Loucy (cell line): ENCODE measurements at regions not wholly inside any gene's neighbourhood (a gene's known extent, or its start where the extent isn't known, plus 50 kb on each side); places are given as distances from the start of the nearest gene placed in this dataset.
A peak's percentile ranks its signal among the peaks of the same experiment; 100 is the strongest.

Experiments used
- H2AFZ ChIP-seq: fragments of 200-600 bp; sonication (generic); 2 replicates; pipeline ENCODE4 v1.6.0; 2016; ENCODE audit warnings: antibody characterized with exemption, mild to moderate bottlenecking, low read length, moderate library complexity
- H3F3A ChIP-seq: fragments of 200-600 bp; 2 replicates; pipeline ENCODE4 v1.6.0; 2016; ENCODE audit warnings: antibody characterized with exemption, low read depth, mild to moderate bottlenecking
- H3K27me3 ChIP-seq: fragments of 200-600 bp; sonication (generic); 2 replicates; pipeline ENCODE4 v1.6.1; 2014; ENCODE audit warnings: low read length, mild to moderate bottlenecking; ENCODE audit not compliant: insufficient read depth, poor library complexity, severe bottlenecking
- H3K36me3 ChIP-seq: fragments of 200-600 bp; sonication (generic); 2 replicates; pipeline ENCODE4 v1.6.1; 2016; ENCODE audit warnings: low read length; ENCODE audit not compliant: insufficient read depth
- H3K4me1 ChIP-seq: fragments of 200-600 bp; sonication (generic); 2 replicates; pipeline ENCODE4 v1.5.1; 2014; ENCODE audit warnings: low read length, mild to moderate bottlenecking; ENCODE audit not compliant: insufficient read depth, poor library complexity, severe bottlenecking
- H3K4me2 ChIP-seq: fragments of 200-600 bp; sonication (generic); 2 replicates; pipeline ENCODE4 v1.6.0; 2014; ENCODE audit warnings: antibody characterized with exemption, low read length, low read depth, mild to moderate bottlenecking; ENCODE audit not compliant: poor library complexity, severe bottlenecking
- H3K4me3 ChIP-seq: fragments of 200-600 bp; sonication (generic); 2 replicates; pipeline ENCODE4 v1.5.1; 2014; ENCODE audit warnings: low read length, mild to moderate bottlenecking, mixed read lengths; ENCODE audit not compliant: poor library complexity, severe bottlenecking
- H3K79me2 ChIP-seq: fragments of 200-600 bp; sonication (generic); 2 replicates; pipeline ENCODE4 v1.6.1; 2014; ENCODE audit warnings: low read length; ENCODE audit not compliant: insufficient read depth
- H3K9ac ChIP-seq: fragments of 200-600 bp; sonication (generic); 2 replicates; pipeline ENCODE4 v1.6.0; 2014; ENCODE audit warnings: mild to moderate bottlenecking, low read depth, low read length, moderate library complexity; ENCODE audit not compliant: poor library complexity, severe bottlenecking
- H3K9me2 ChIP-seq: fragments of 200-600 bp; sonication (generic); replicated peaks from 2 replicates; pipeline ENCODE4 v1.6.1; 2016; ENCODE audit warnings: low read depth, low read length, mixed read lengths
- H3K9me3 ChIP-seq: fragments of 200-600 bp; sonication (generic); 2 replicates; pipeline ENCODE4 v1.6.1; 2014; ENCODE audit warnings: mild to moderate bottlenecking, antibody characterized with exemption, low read length, low read depth; ENCODE audit not compliant: insufficient read depth
- H4K20me1 ChIP-seq: fragments of 200-600 bp; sonication (generic); 2 replicates; pipeline ENCODE4 v1.6.0; 2014; ENCODE audit warnings: antibody characterized with exemption, low read length, mild to moderate bottlenecking; ENCODE audit not compliant: insufficient read depth, poor library complexity, severe bottlenecking
- CTCF ChIP-seq: fragments of 200-600 bp; sonication (generic); conservative IDR thresholded peaks from 2 replicates; pipeline ENCODE4 v1.5.1; 2014; ENCODE audit warnings: mild to moderate bottlenecking, antibody characterized with exemption, low read length
- EZH2phosphoT487 ChIP-seq: fragments of 200-600 bp; IDR thresholded peaks from 2 replicates; pipeline ENCODE4 v1.6.1; 2018; ENCODE audit warnings: antibody characterized with exemption, mild to moderate bottlenecking, moderate library complexity, borderline replicate concordance

GRCh38 chr2:241931084-241931975 lies 61.8 kb downstream of the RTP5 start:
- H3K4me3 ChIP-seq: no peak overlapping the region
- no peaks in the 10 kb centered on the region for H3K36me3 ChIP-seq
- H3K9me3 ChIP-seq: no peaks in the 10 kb centered on the region
- TF ChIP-seq CTCF (no peak), EZH2phosphoT487 (no peak)
- H3K9me2 ChIP-seq: no peaks in the 10 kb centered on the region
- no peaks in the 10 kb centered on the region for H3K27me3 ChIP-seq
- no peaks in the 10 kb centered on the region for H4K20me1 ChIP-seq
- peaks cover 39% of the 10 kb centered on the region for H3K4me1 ChIP-seq
- H3K79me2 ChIP-seq: no peaks in the 10 kb centered on the region
- H2AFZ ChIP-seq: no peak overlapping the region
- peaks cover 4% of the 10 kb centered on the region; the same call in 1 of the 2 replicates for H3F3A ChIP-seq
- no peak overlapping the region for H3K4me2 ChIP-seq
- peak overlapping the region; percentile 72 for H3K9ac ChIP-seq

- peak overlapping the region; percentile 76 for H3K4me2 ChIP-seq
- peaks cover 4% of the 10 kb centered on the region; the same call in 1 of the 2 replicates for H3F3A ChIP-seq
- TF ChIP-seq CTCF (no peak), EZH2phosphoT487 (no peak)
- H3K4me1 ChIP-seq: peaks cover 39% of the 10 kb centered on the region
- H3K27me3 ChIP-seq: no peaks in the 10 kb centered on the region
- H3K9me2 ChIP-seq: no peaks in the 10 kb centered on the region
- H3K4me3 ChIP-seq: no peak overlapping the region
- H4K20me1 ChIP-seq: no peaks in the 10 kb centered on the region
- peak overlapping the region; percentile 72 for H3K9ac ChIP-seq
- H2AFZ ChIP-seq: no peak overlapping the region
- H3K9me3 ChIP-seq: no peaks in the 10 kb centered on the region
- H3K79me2 ChIP-seq: no peaks in the 10 kb centered on the region
- no peaks in the 10 kb centered on the region for H3K36me3 ChIP-seq
These were observed 62.7 kb downstream of the RTP5 start for GRCh38 chr2:241931976-241932898.

GRCh38 chr2:241932899-241933178 lies 63.3 kb downstream of the RTP5 start:
- H3K4me3 ChIP-seq: peak overlapping the region; percentile 27
- H3K9me2 ChIP-seq: no peaks in the 10 kb centered on the region
- H3K4me1 ChIP-seq: peaks cover 39% of the 10 kb centered on the region
- H2AFZ ChIP-seq: no peak overlapping the region
- H3K9me3 ChIP-seq: no peaks in the 10 kb centered on the region
- no peaks in the 10 kb centered on the region for H3K36me3 ChIP-seq
- no peak for TF ChIP-seq CTCF
- no peak for TF ChIP-seq EZH2phosphoT487
- H3F3A ChIP-seq: peaks cover 4% of the 10 kb centered on the region; the same call in 1 of the 2 replicates
- peak overlapping the region; percentile 76 for H3K4me2 ChIP-seq
- H3K9ac ChIP-seq: peak overlapping the region; percentile 72
- H3K27me3 ChIP-seq: no peaks in the 10 kb centered on the region
- H4K20me1 ChIP-seq: no peaks in the 10 kb centered on the region
- H3K79me2 ChIP-seq: no peaks in the 10 kb centered on the region
